Endothelial cell (in vitro differentiated cells): ENCODE measurements at regions not wholly inside any gene's neighbourhood (a gene's known extent, or its start where the extent isn't known, plus 50 kb on each side); places are given as distances from the start of the nearest gene placed in this dataset.

Source experiments
- DNase-seq: peaks from one replicate; pipeline ENCODE4 v3.0.0; 2021; ENCODE audit warnings: low spot score
- H3K27ac Mint-ChIP-seq: one replicate; pipeline ENCODE4 v1.8.0; 2021; ENCODE audit warnings: mixed read lengths, inconsistent platforms; ENCODE audit not compliant: unreplicated experiment
- H3K27me3 Mint-ChIP-seq: one replicate; pipeline ENCODE4 v1.8.0; 2021; ENCODE audit warnings: mild to moderate bottlenecking, moderate library complexity, mixed read lengths, inconsistent platforms; ENCODE audit not compliant: unreplicated experiment
- H3K36me3 Mint-ChIP-seq: one replicate; pipeline ENCODE4 v1.8.0; 2021; ENCODE audit warnings: mild to moderate bottlenecking, low read depth, mixed read lengths, inconsistent platforms; ENCODE audit not compliant: unreplicated experiment
- H3K4me1 Mint-ChIP-seq: one replicate; pipeline ENCODE4 v1.8.0; 2021; ENCODE audit warnings: mild to moderate bottlenecking, mixed read lengths, inconsistent platforms; ENCODE audit not compliant: unreplicated experiment
- H3K4me3 Mint-ChIP-seq: one replicate; pipeline ENCODE4 v1.8.0; 2021; ENCODE audit warnings: mild to moderate bottlenecking, mixed read lengths, inconsistent platforms; ENCODE audit not compliant: unreplicated experiment
- H3K9me3 Mint-ChIP-seq: one replicate; pipeline ENCODE4 v1.8.0; 2021; ENCODE audit warnings: mixed read lengths, inconsistent platforms; ENCODE audit not compliant: unreplicated experiment
- CTCF ChIP-seq: fragments of 200-600 bp; sonication (generic); IDR thresholded peaks from one replicate; pipeline ENCODE4 v1.5.0; 2021; ENCODE audit warnings: antibody characterized with exemption; ENCODE audit not compliant: unreplicated experiment

- Mint-ChIP-seq H3K4me1 (no peaks in the 10 kb centered on the region), H3K27ac (no peak overlapping the region)
Observed at GRCh38 chr3:164340273-164340672, 738.0 kb downstream of the SI start.

GRCh38 chr3:164332831-164333802 is 745.2 kb downstream of the SI start:
- DNase-seq, result no peak
- no peak for TF ChIP-seq CTCF
- Mint-ChIP-seq H3K9me3 (no peaks in the 10 kb centered on the region), H3K27ac (no peak overlapping the region), H3K27me3 (peaks cover 5% of the 10 kb centered on the region), H3K4me1 (no peaks in the 10 kb centered on the region), H3K36me3 (peaks cover 3% of the 10 kb centered on the region), H3K4me3 (no peak overlapping the region)

More at GRCh38 chr3:164340273-164340672, 738.0 kb downstream of the SI start:
- Mint-ChIP-seq H3K9me3 (no peaks in the 10 kb centered on the region), H3K4me3 (no peak overlapping the region), H3K36me3 (peaks cover 3% of the 10 kb centered on the region), H3K27me3 (peaks cover 7% of the 10 kb centered on the region)
- TF ChIP-seq CTCF, result no peak
- no peak for DNase-seq

GRCh38 chr3:164326714-164327113 is 751.6 kb downstream of the SI start:
- Mint-ChIP-seq H3K4me1 (no peaks in the 10 kb centered on the region), H3K27me3 (no peaks in the 10 kb centered on the region), H3K36me3 (no peaks in the 10 kb centered on the region), H3K4me3 (no peak overlapping the region), H3K27ac (no peak overlapping the region), H3K9me3 (no peaks in the 10 kb centered on the region)
- DNase-seq, result no peak
- TF ChIP-seq CTCF, result no peak

GRCh38 chr3:164320962-164321361 is 757.3 kb downstream of the SI start:
- H3K4me3 Mint-ChIP-seq, result no peak overlapping the region
- H3K36me3 Mint-ChIP-seq, result no peaks in the 10 kb centered on the region
- no peaks in the 10 kb centered on the region for H3K9me3 Mint-ChIP-seq
- no peak for DNase-seq
- H3K27me3 Mint-ChIP-seq, result no peaks in the 10 kb centered on the region
- no peaks in the 10 kb centered on the region for H3K4me1 Mint-ChIP-seq
- H3K27ac Mint-ChIP-seq, result no peak overlapping the region
- no peak for TF ChIP-seq CTCF

GRCh38 chr3:164306042-164306441 is 772.3 kb downstream of the SI start:
- H3K4me3 Mint-ChIP-seq, result no peak overlapping the region
- no peak for DNase-seq
- H3K27ac Mint-ChIP-seq, result no peak overlapping the region
- H3K9me3 Mint-ChIP-seq, result no peaks in the 10 kb centered on the region
- H3K27me3 Mint-ChIP-seq, result peaks cover 3% of the 10 kb centered on the region
- no peaks in the 10 kb centered on the region for H3K36me3 Mint-ChIP-seq
- no peak for TF ChIP-seq CTCF
- no peaks in the 10 kb centered on the region for H3K4me1 Mint-ChIP-seq
